Stimulated activated CD4-positive, alpha-beta T cell treated with anti-CD3 and anti-CD28 coated beads, TNF-alpha, amount 100 ng/mL, for 48 hours (primary cell): ENCODE measurements at regions not wholly inside any gene's neighbourhood (a gene's known extent, or its start where the extent isn't known, plus 50 kb on each side); places are given as distances from the start of the nearest gene placed in this dataset.

ENCODE experiments used
- DNase-seq, 3 donors: peaks; one replicate each; pipeline ENCODE4 v3.0.0-alpha.2; 2020; ENCODE audit warnings: low read depth in 3 of 3

- no peak for DNase-seq
Measured at GRCh38 chr2:84290537-84290936, 168.5 kb downstream of the SUCLG1 start.

GRCh38 chr2:84288293-84288692, 170.8 kb downstream of the SUCLG1 start:
- no peak for DNase-seq

GRCh38 chr2:84286878-84287277, 172.2 kb downstream of the SUCLG1 start:
- no peak for DNase-seq

- no peak for DNase-seq
Measured at GRCh38 chr2:84285056-84285747, 173.9 kb downstream of the SUCLG1 start.

DNA sequence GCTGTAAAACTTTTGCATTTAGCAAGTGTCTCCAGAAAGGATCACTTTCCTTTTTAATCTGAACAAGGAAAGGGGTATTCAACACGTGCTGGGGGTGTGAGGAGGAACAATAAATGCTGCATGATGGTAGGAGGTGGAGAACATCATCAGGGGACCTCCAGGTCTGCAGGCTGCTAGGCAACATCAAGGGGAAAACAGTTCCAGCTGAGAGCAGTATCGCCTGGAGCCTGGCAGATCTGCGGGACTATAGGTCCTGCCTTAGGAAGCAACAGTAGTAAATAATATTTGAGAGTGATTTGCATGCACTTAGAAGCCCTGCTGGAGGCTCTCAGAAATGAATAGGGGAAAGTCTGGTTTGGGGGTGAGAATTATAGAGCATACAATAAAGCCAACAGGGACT, 175.6 kb downstream of the SUCLG1 start:
- no peak for DNase-seq

GRCh38 chr2:84281510-84281909, 177.6 kb downstream of the SUCLG1 start:
- DNase-seq: no peak

- DNase-seq: no peak
Measured at GRCh38 chr2:84280873-84281272, 178.2 kb downstream of the SUCLG1 start.

GRCh38 chr2:84278386-84278785, 180.7 kb downstream of the SUCLG1 start:
- no peak for DNase-seq

GRCh38 chr2:84276590-84277255, 182.4 kb downstream of the SUCLG1 start:
- DNase-seq: no peak

- DNase-seq: no peak
Measured at GRCh38 chr2:84273406-84273805, 185.7 kb downstream of the SUCLG1 start.

DNA sequence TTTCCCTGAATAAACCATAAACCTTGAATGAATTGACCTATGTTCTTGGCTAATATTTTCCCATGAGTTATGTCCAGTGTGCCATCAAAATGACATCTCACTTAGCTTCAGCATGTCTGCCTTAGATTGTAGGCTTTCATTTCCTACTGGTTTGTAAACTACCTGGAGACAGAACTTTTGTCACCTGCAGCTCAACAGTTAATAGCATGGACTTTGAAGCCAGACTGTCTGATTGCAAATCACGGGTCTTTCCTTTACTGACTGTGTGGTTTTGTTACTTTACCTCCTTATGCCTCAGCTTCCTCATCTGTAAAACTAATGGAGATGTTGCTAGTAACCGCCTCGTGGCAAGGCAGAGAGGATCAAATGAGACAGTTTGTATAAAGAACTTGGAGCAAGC, 187.1 kb downstream of the SUCLG1 start:
- DNase-seq: no peak

- no peak for DNase-seq
Measured at GRCh38 chr2:84257831-84258230, 201.2 kb downstream of the SUCLG1 start.

- DNase-seq: no peak
Measured at GRCh38 chr2:84251651-84252302, 207.3 kb downstream of the SUCLG1 start.

DNA sequence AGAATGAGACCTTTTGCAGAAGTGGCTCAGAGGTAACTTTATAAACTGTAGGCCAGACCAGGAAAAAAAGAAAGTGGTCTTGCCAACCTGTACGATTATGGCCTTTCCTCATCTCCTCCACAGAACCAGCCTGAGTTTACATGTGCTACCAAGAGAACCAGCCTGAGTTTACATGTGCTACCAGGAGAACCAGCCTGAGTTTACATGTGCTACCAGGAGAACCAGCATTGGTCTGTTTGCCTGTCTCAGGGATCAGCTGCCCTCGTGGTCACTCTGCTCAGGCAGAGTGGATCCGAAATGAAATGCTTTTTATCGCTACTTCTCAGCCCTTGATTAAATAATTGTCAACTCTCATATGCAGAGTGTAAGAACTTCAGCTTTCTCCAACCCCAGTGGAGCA, 209.9 kb downstream of the SUCLG1 start:
- no peak for DNase-seq

DNA sequence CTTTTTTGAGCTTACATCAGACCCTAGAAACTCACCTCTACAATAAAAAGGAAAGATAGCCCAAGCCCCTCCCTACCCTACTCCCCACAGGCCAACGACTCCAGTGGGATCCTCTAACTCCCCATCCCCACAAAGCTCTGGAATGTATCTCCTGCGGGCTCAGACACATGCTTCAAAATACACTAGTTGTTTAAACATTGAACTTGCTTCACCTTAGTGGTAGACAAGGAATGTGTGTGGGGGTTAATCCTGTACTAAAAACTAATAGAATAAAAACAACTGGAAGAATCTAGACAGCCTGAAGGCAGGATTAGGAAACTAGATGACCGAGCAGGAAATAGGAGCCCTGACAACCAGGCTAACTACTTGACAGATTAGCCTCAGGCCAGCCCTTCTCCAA, 211.5 kb downstream of the SUCLG1 start:
- DNase-seq: no peak

GRCh38 chr2:84243788-84244733, 215.0 kb downstream of the SUCLG1 start:
- no peak for DNase-seq

DNA sequence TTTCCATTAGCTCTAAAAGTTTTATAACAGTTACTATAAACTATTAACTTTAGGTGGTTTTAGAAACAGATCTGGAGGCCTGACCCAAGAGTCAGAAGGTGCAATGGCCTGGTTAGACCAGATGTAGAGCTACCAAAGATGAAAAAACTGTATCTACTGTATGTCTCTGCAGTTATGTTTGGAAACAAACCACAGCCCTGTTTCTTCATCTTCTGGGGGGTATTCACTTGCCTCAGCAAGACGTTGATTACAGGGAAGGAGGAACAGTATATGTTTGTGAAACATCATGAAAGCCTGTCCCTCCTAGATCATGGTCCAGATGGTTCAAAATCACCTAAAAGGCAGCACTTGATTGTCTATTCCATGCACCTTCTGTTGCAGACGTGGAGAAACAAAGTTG, 220.2 kb downstream of the SUCLG1 start:
- no peak for DNase-seq

DNA sequence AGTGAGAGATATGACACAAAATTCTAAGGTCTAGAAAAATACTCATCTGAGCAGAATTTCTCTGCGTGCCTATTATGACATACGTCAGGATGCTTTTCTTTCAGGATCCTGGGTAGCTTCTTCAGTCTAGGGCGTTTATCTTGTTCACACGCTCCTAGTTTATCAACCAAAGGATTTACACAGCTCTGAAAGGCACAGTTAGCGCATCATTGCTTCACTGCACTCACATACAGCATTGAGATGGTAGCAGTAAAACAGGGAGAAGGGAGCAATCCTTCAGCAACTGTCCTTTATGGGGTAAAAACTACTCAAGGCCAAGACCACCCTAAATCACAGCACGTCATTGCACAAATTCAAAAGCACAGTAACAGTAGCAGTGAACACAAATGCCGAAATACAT, 222.8 kb downstream of the SUCLG1 start:
- DNase-seq: no peak

GRCh38 chr2:84234103-84234502, 225.0 kb downstream of the SUCLG1 start:
- no peak for DNase-seq

DNA sequence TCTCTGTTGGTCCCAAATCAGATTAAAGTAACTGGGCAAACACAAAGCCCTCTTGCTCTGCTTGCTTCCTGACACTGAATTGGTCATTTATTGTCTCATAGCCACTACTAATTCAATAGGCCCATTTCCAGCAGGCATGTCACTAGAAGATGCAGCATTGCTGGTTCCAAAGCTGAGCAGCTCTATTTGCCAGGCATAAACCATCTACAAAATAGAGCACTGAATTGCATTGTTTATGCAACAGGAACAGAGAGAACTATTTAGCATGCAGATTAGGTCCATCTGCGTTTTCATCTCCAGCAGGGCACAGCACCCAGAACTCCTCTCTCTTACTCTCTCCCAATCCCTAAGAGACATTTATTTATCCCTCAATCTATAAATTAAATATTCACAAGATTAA, 227.6 kb downstream of the SUCLG1 start:
- DNase-seq: no peak

DNA sequence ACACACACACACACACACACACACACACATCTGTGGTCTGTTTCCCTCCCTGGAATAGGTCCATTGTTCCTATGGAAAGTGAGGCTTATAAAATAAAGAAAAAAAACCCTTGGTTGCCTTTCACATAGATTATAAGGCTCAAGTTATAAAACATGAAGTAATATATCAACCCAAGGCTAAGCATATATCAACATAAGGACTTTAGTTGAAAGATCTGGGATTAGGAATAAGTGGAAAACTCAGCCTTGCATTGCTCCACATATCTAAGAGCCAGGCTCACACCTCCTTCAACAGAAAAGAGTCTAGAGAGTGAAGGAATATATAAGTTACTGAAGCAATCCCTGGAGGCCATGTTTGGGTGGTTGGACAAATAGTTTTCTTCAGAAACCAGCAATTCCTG, 235.0 kb downstream of the SUCLG1 start:
- DNase-seq: no peak

DNA sequence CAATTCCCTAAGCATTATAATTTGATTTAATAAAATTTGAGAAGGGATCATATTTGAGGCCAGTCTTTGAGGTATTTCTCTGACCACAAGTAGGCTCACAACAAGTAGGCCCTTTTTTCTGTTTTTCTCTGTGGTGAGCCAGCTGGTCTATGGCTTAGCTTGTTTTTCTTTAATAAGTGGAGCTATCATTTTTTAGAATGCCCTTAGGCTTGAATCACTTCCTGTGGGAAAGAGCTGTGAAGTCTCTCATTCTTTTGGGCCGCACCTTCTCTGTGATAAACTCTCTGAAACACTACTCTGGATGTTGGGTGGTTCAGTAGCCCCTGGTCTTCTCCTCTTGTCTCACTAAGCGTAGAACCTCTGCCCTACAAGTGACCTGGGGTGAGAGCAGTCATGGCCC, 235.9 kb downstream of the SUCLG1 start:
- DNase-seq: no peak
